Smooth muscle cell (in vitro differentiated cells): ENCODE measurements at regions not wholly inside any gene's neighbourhood (a gene's known extent, or its start where the extent isn't known, plus 50 kb on each side); places are given as distances from the start of the nearest gene placed in this dataset.
A peak's percentile ranks its signal among the peaks of the same experiment; 100 is the strongest.

Source experiments
- DNase-seq: peaks from one replicate; lab custom pipeline; 2025; ENCODE audit not compliant: unreplicated experiment; lab: John Stamatoyannopoulos, UW
- H2AFZ ChIP-seq: fragments of 200-600 bp; sonication (generic); 2 replicates; pipeline ENCODE4 v1.6.0; 2016; ENCODE audit warnings: antibody characterized with exemption, low read depth, mild to moderate bottlenecking
- H3F3A ChIP-seq: fragments of 200-600 bp; sonication (generic); 2 replicates; pipeline ENCODE4 v1.6.0; 2017; ENCODE audit warnings: antibody characterized with exemption, low read depth
- H3K27ac ChIP-seq: fragments of 200-600 bp; sonication (generic); 2 replicates; pipeline ENCODE4 v1.5.1; 2016; ENCODE audit warnings: low read depth, mild to moderate bottlenecking
- H3K27me3 ChIP-seq: fragments of 200-600 bp; sonication (generic); 2 replicates; pipeline ENCODE4 v1.6.1; 2016; ENCODE audit warnings: low read depth, mild to moderate bottlenecking
- H3K36me3 ChIP-seq: fragments of 200-600 bp; sonication (generic); 2 replicates; pipeline ENCODE4 v1.5.1; 2016; ENCODE audit warnings: low read depth
- H3K4me1 ChIP-seq: fragments of 200-600 bp; sonication (generic); 2 replicates; pipeline ENCODE4 v1.5.1; 2016; ENCODE audit warnings: low read depth
- H3K4me2 ChIP-seq: fragments of 200-600 bp; sonication (generic); 2 replicates; pipeline ENCODE4 v1.6.0; 2016; ENCODE audit warnings: mild to moderate bottlenecking
- H3K4me3 ChIP-seq: fragments of 200-600 bp; sonication (generic); 2 replicates; pipeline ENCODE4 v1.5.1; 2016; ENCODE audit warnings: mild to moderate bottlenecking
- H3K79me2 ChIP-seq: fragments of 200-600 bp; sonication (generic); 2 replicates; pipeline ENCODE4 v1.6.0; 2016; ENCODE audit warnings: low read depth, mild to moderate bottlenecking
- H3K9ac ChIP-seq: fragments of 200-600 bp; sonication (generic); 2 replicates; pipeline ENCODE4 v1.6.0; 2016; ENCODE audit warnings: low read depth
- H3K9me3 ChIP-seq: fragments of 200-600 bp; sonication (generic); replicated peaks from 2 replicates; pipeline ENCODE4 v1.5.1; 2016; ENCODE audit warnings: low read depth
- H4K20me1 ChIP-seq: fragments of 200-600 bp; sonication (generic); 2 replicates; pipeline ENCODE4 v1.6.0; 2016; ENCODE audit warnings: low read depth
- CTCF ChIP-seq: fragments of 200-600 bp; sonication (generic); IDR thresholded peaks from 2 replicates; pipeline ENCODE4 v1.5.1; 2017; ENCODE audit warnings: borderline replicate concordance, mild to moderate bottlenecking, antibody characterized with exemption; ENCODE audit not compliant: insufficient read depth, poor library complexity, severe bottlenecking
- WGBS: methylation state at CpG from one replicate; pipeline ENCODE4 v1.1.7; 2016; ENCODE audit warnings: low lambda C conversion rate; 5-methylcytosine and 5-hydroxymethylcytosine counted together

DNA sequence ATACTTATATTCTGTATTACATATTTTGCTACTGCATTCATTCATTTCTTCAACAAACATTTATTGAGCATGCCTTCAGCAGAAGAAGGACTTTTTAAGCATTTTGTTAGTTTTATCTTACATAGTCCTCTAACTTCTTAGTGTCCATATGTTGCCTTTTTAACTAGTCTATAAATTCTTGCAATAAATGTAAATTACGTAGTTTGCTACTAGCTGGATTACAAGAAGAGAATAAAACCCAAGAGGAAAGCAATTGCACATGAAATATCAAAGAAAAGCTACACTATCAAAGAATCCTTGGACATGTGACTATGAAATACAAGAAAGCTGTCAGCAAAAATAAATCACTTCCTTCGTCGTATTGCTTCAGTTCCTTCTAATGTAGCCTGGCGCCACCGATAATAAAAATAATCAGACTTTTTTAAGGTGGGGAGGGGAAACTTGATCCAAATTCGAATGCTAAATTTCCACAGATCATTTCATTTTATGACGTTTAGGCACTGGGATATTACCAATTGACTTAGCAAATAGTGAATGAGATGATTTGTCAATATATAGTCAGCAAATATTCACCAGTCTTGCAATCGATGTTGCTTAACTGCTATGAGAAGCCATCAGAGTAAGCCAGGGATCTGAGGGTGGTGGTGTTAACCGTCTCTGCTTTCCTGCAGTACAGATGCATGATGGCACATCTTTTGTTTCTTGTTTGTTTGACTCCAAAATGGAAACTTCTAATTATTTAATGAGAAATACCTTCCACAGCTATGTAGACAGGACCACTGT, 258.7 kb upstream of the EXOC2 start:
- 82% methylated on average over 9 of the region's 9 CpGs for WGBS
- Histone ChIP-seq H3K36me3 (no peaks in the 10 kb centered on the region), H3K4me3 (no peak overlapping the region)

GRCh38 chr6:947235-947934, 254.4 kb upstream of the EXOC2 start:
- Histone ChIP-seq H3K27ac (no peak overlapping the region), H3K4me2 (no peak overlapping the region), H2AFZ (no peak overlapping the region), H3K79me2 (no peaks in the 10 kb centered on the region), H3K9me3 (no peaks in the 10 kb centered on the region), H3K36me3 (no peaks in the 10 kb centered on the region), H3K27me3 (no peaks in the 10 kb centered on the region), H3K9ac (no peak overlapping the region), H3K4me1 (no peaks in the 10 kb centered on the region), H4K20me1 (no peaks in the 10 kb centered on the region), H3F3A (no peaks in the 10 kb centered on the region), H3K4me3 (no peak overlapping the region)
- WGBS, result 87% methylated on average over 7 of the region's 7 CpGs
- TF ChIP-seq CTCF, result no peak
- no peak for DNase-seq

More for the DNA sequence above, 258.7 kb upstream of the EXOC2 start:
- Histone ChIP-seq H3K9me3 (no peaks in the 10 kb centered on the region), H2AFZ (no peak overlapping the region), H4K20me1 (no peaks in the 10 kb centered on the region), H3K79me2 (no peaks in the 10 kb centered on the region), H3K4me1 (no peaks in the 10 kb centered on the region), H3K9ac (no peak overlapping the region), H3K27ac (no peak overlapping the region), H3F3A (no peaks in the 10 kb centered on the region), H3K27me3 (no peaks in the 10 kb centered on the region), H3K4me2 (no peak overlapping the region)
- no peak for TF ChIP-seq CTCF
- DNase-seq, result no peak

- 22% methylated on average over 3 of the region's 3 CpGs for WGBS
- H4K20me1 ChIP-seq, result no peaks in the 10 kb centered on the region
- no peaks in the 10 kb centered on the region for H3K9me3 ChIP-seq
- DNase-seq, result no peak
- TF ChIP-seq CTCF, result no peak
- H3K4me3 ChIP-seq, result no peak overlapping the region
- H3K27ac ChIP-seq, result peak overlapping the region; percentile 17
- H3K9ac ChIP-seq, result no peak overlapping the region
- no peak overlapping the region for H2AFZ ChIP-seq
- no peaks in the 10 kb centered on the region for H3K4me1 ChIP-seq
- no peaks in the 10 kb centered on the region for H3K27me3 ChIP-seq
- no peaks in the 10 kb centered on the region for H3F3A ChIP-seq
- H3K79me2 ChIP-seq, result no peaks in the 10 kb centered on the region
- no peaks in the 10 kb centered on the region for H3K36me3 ChIP-seq
- peak overlapping the region; percentile 58 for H3K4me2 ChIP-seq
Measured at GRCh38 chr6:946546-946945, 253.6 kb upstream of the EXOC2 start.
